IMR-90 (cell line): ENCODE measurements at regions not wholly inside any gene's neighbourhood (a gene's known extent, or its start where the extent isn't known, plus 50 kb on each side); places are given as distances from the start of the nearest gene placed in this dataset.

ENCODE experiments used
- ATAC-seq: fragments of 200-7000 bp; cut with Tn5 transposase; 2 replicates; pipeline ENCODE4 v1.9.1; 2020; ENCODE audit warnings: low read depth, mild to moderate bottlenecking, moderate library complexity
- BruUV-seq: library from RNA; stranded (reverse); fragments of 400-500 nt; replicated peaks from 2 replicates; lab custom pipeline; 2021; lab: Mats Ljungman, UMichigan
- CTCF ChIA-PET: fragments of 300-600 bp; formaldehyde crosslinking; extraction: SDS; loops from one replicate; lab custom pipeline; 2021; ENCODE audit warnings: antibody characterized with exemption; lab: Yijun Ruan, JAX
- POLR2A ChIA-PET: fragments of 300-600 bp; sonication (Branson Sonifier 250); formaldehyde crosslinking; loops from one replicate; lab custom pipeline; 2022; ENCODE audit warnings: antibody characterized with exemption; ENCODE audit not compliant: unreplicated experiment; lab: Charles Lee
- DNase-seq: peaks from one replicate; pipeline ENCODE4 v3.0.0; 2013
- H2AFZ ChIP-seq: replicated peaks from 2 replicates; pipeline ENCODE3; 2013; ENCODE audit warnings: low read length, mild to moderate bottlenecking; ENCODE audit not compliant: poor library complexity
- H2AK5ac ChIP-seq: 2 replicates; pipeline ENCODE4 v1.6.1; 2013; ENCODE audit warnings: low read depth, low read length, inconsistent platforms
- H2AK9ac ChIP-seq: replicated peaks from 2 replicates; pipeline ENCODE3; 2013; ENCODE audit warnings: mild to moderate bottlenecking, low read depth, low read length, moderate library complexity; ENCODE audit not compliant: poor library complexity
- H2BK120ac ChIP-seq: 2 replicates; pipeline ENCODE4 v1.6.1; 2013; ENCODE audit warnings: low read depth, low read length, inconsistent platforms
- H2BK15ac ChIP-seq: 3 replicates; pipeline ENCODE4 v1.6.1; 2013; ENCODE audit warnings: low read depth, low read length, inconsistent platforms
- H2BK20ac ChIP-seq: 2 replicates; pipeline ENCODE4 v1.6.1; 2013; ENCODE audit warnings: low read depth, mild to moderate bottlenecking, inconsistent platforms, low read length, moderate library complexity
- H2BK5ac ChIP-seq: 2 replicates; pipeline ENCODE4 v1.6.1; 2013; ENCODE audit warnings: mild to moderate bottlenecking, low read depth, low read length, inconsistent platforms; ENCODE audit not compliant: poor library complexity, severe bottlenecking
- H3K14ac ChIP-seq: replicated peaks from 2 replicates; pipeline ENCODE4 v1.6.1; 2013; ENCODE audit warnings: low read depth, low read length, inconsistent platforms
- H3K18ac ChIP-seq: 2 replicates; pipeline ENCODE4 v1.6.1; 2013; ENCODE audit warnings: low read depth, low read length, control low read depth
- H3K23ac ChIP-seq: 2 replicates; pipeline ENCODE4 v1.6.1; 2013; ENCODE audit warnings: low read depth, low read length, inconsistent platforms
- H3K27ac ChIP-seq: 2 replicates; pipeline ENCODE4 v1.5.1; 2013; ENCODE audit warnings: mild to moderate bottlenecking, control low read depth, low read length; ENCODE audit not compliant: insufficient read depth
- H3K27me3 ChIP-seq: 2 replicates; pipeline ENCODE4 v1.6.1; 2013; ENCODE audit warnings: low read length; ENCODE audit not compliant: control insufficient read depth, insufficient read depth
- H3K36me3 ChIP-seq: 2 replicates; pipeline ENCODE4 v1.6.1; 2013; ENCODE audit warnings: low read length, mixed read lengths; ENCODE audit not compliant: control insufficient read depth, insufficient read depth
- H3K4ac ChIP-seq: 2 replicates; pipeline ENCODE4 v1.6.1; 2013; ENCODE audit warnings: low read depth, low read length, inconsistent platforms
- H3K4me1 ChIP-seq: 2 replicates; pipeline ENCODE4 v1.6.1; 2013; ENCODE audit warnings: low read length, mixed read lengths; ENCODE audit not compliant: control insufficient read depth, insufficient read depth
- H3K4me2 ChIP-seq: 2 replicates; pipeline ENCODE4 v1.6.1; 2013; ENCODE audit warnings: low read depth, mild to moderate bottlenecking, control low read depth, low read length, moderate library complexity
- H3K4me3 ChIP-seq: 2 replicates; pipeline ENCODE4 v1.5.1; 2013; ENCODE audit warnings: low read depth, mild to moderate bottlenecking, control low read depth, low read length, moderate library complexity; ENCODE audit not compliant: insufficient read depth
- H3K56ac ChIP-seq: 2 replicates; pipeline ENCODE4 v1.6.1; 2013; ENCODE audit warnings: low read length, inconsistent platforms; ENCODE audit not compliant: insufficient read depth; ENCODE audit errors: extremely low read depth
- H3K79me1 ChIP-seq, 2 experiments: 2 replicates each; pipeline ENCODE4 v1.6.1; 2013; ENCODE audit warnings: low read length in 2 of 2, inconsistent platforms in 1 of 2, low read depth in 1 of 2
- H3K9ac ChIP-seq: 2 replicates; pipeline ENCODE4 v1.6.1; 2013; ENCODE audit warnings: low read depth, low read length, control low read depth
- H3K9me1 ChIP-seq: 2 replicates; pipeline ENCODE4 v1.6.1; 2013; ENCODE audit warnings: low read length, inconsistent platforms; ENCODE audit not compliant: insufficient read depth
- H3K9me3 ChIP-seq: 2 replicates; pipeline ENCODE4 v1.6.1; 2013; ENCODE audit warnings: low read length; ENCODE audit not compliant: control insufficient read depth, insufficient read depth
- H4K20me1 ChIP-seq: 2 replicates; pipeline ENCODE4 v1.6.1; 2013; ENCODE audit warnings: low read length, inconsistent platforms; ENCODE audit not compliant: insufficient read depth
- H4K5ac ChIP-seq: 2 replicates; pipeline ENCODE4 v1.6.1; 2013; ENCODE audit warnings: mild to moderate bottlenecking, low read depth, low read length, control low read depth
- H4K8ac ChIP-seq, 2 experiments: 2 replicates each; pipeline ENCODE4 v1.6.1; 2013; ENCODE audit warnings: low read depth in 2 of 2, low read length in 2 of 2, control low read depth in 1 of 2, inconsistent platforms in 1 of 2
- H4K91ac ChIP-seq: 2 replicates; pipeline ENCODE4 v1.6.1; 2013; ENCODE audit warnings: low read depth, low read length, inconsistent platforms; ENCODE audit not compliant: insufficient read depth
- BHLHE40 ChIP-seq: fragments of 150-350 bp; IDR thresholded peaks from 2 replicates; pipeline ENCODE4 v1.6.1; 2016; ENCODE audit warnings: mild to moderate bottlenecking, low read depth, low read length
- CEBPB ChIP-seq: IDR thresholded peaks from 2 replicates; pipeline ENCODE4 v1.6.1; 2012; ENCODE audit warnings: low read depth, low read length, improper control_type of control experiment
- CTCF ChIP-seq: conservative IDR thresholded peaks from 2 replicates; pipeline ENCODE4 v1.5.1; 2012; ENCODE audit warnings: mild to moderate bottlenecking, low read depth, low read length, improper control_type of control experiment
- ELK1 ChIP-seq: fragments of 150-350 bp; IDR thresholded peaks from 2 replicates; pipeline ENCODE4 v1.6.1; 2016; ENCODE audit warnings: low read depth, mild to moderate bottlenecking, low read length, moderate library complexity, borderline replicate concordance
- FOS ChIP-seq: fragments of 150-350 bp; IDR thresholded peaks from 2 replicates; pipeline ENCODE4 v1.6.1; 2016; ENCODE audit warnings: low read depth, low read length
- MAFK ChIP-seq: IDR thresholded peaks from 2 replicates; pipeline ENCODE4 v1.6.1; 2012; ENCODE audit warnings: low read depth, low read length, improper control_type of control experiment
- RAD21 ChIP-seq: IDR thresholded peaks from 2 replicates; pipeline ENCODE4 v1.6.1; 2012; ENCODE audit warnings: low read length, improper control_type of control experiment
- RCOR1 ChIP-seq: IDR thresholded peaks from 2 replicates; pipeline ENCODE4 v1.6.1; 2012; ENCODE audit warnings: mild to moderate bottlenecking, low read length, improper control_type of control experiment; ENCODE audit not compliant: insufficient replicate concordance
- RFX5 ChIP-seq: IDR thresholded peaks from 2 replicates; pipeline ENCODE4 v1.8.0; 2012; ENCODE audit warnings: low read depth, mild to moderate bottlenecking, low read length, moderate library complexity
- SMC3 ChIP-seq: fragments of 150-350 bp; IDR thresholded peaks from 2 replicates; pipeline ENCODE4 v1.6.1; 2016; ENCODE audit warnings: low read depth, mild to moderate bottlenecking, antibody characterized with exemption, low read length, moderate library complexity
- USF2 ChIP-seq: fragments of 150-350 bp; IDR thresholded peaks from 2 replicates; pipeline ENCODE4 v1.6.1; 2017; ENCODE audit warnings: mild to moderate bottlenecking, antibody characterized with exemption, low read length, low read depth
- WGBS, 2 experiments: methylation state at CpG; one replicate each; pipeline versions ENCODE4 v1.1.5 to v1.1.7; 2013; ENCODE audit warnings: missing lambda C conversion rate in 2 of 2; ENCODE audit not compliant: insufficient read length in 1 of 2; ENCODE audit errors: extremely low coverage in 2 of 2; 5-methylcytosine and 5-hydroxymethylcytosine counted together
- dilution Hi-C: fragments of 300-500 bp; cut with HindIII; formaldehyde crosslinking; loops from one replicate; pipeline ENCODE4 v1.14.3; 2018; ENCODE audit warnings: low sequenced_read_pairs; ENCODE audit not compliant: unreplicated experiment
- in situ Hi-C: fragments of 300-500 bp; cut with MboI; formaldehyde crosslinking; loops from 3 replicates; pipeline ENCODE4 v1.14.3; 2019; ENCODE audit warnings: low sequenced_read_pairs, inconsistent platforms, mixed read lengths
- intact Hi-C: fragments of 100-400 bp; cut with micrococcal nuclease; formaldehyde crosslinking; loops from 2 replicates; pipeline ENCODE4 v1.10.0; 2022

- in situ Hi-C loops (no loop called here), dilution Hi-C loops (no loop called here), intact Hi-C loops (no loop called here)
- H2AFZ ChIP-seq: no peak overlapping the region
- peak overlapping the region; percentile 57 for H2BK120ac ChIP-seq
- H4K8ac ChIP-seq: no peak overlapping the region
- ChIA-PET POLR2A (no interaction called here), CTCF (no interaction called here)
- TF ChIP-seq FOS: no peak
- no peak for TF ChIP-seq RAD21
- TF ChIP-seq RCOR1: no peak
- no peak for TF ChIP-seq MAFK
- no peak for TF ChIP-seq SMC3
- TF ChIP-seq CTCF: no peak
- no peak for TF ChIP-seq USF2
- no peak for TF ChIP-seq RFX5
- no peak for TF ChIP-seq ELK1
- no peak for TF ChIP-seq CEBPB
- TF ChIP-seq BHLHE40: no peak
- no peak overlapping the region for H2AK5ac ChIP-seq
- H3K4me2 ChIP-seq: no peak overlapping the region
- no peak overlapping the region for H3K23ac ChIP-seq
- H3K27me3 ChIP-seq: no peaks in the 10 kb centered on the region
- H3K4ac ChIP-seq: no peak overlapping the region
- peak overlapping the region; percentile 37; the same call in 1 of the 2 replicates for H3K14ac ChIP-seq
- no peak overlapping the region for H2AK9ac ChIP-seq
- peaks cover 3% of the 10 kb centered on the region; the same call in 1 of the 2 replicates for H3K9me1 ChIP-seq
- no peak overlapping the region for H2BK15ac ChIP-seq
- H3K36me3 ChIP-seq: no peaks in the 10 kb centered on the region
- no peak overlapping the region for H3K27ac ChIP-seq
- BruUV-seq: no TSS peak
- no peak overlapping the region for H3K9ac ChIP-seq
- no peaks in the 10 kb centered on the region for H3K79me1 ChIP-seq
- H2BK5ac ChIP-seq: no peak overlapping the region
- DNase-seq: no peak
- peak overlapping the region; percentile 6; the same call in 1 of the 2 replicates for H4K91ac ChIP-seq
- H3K4me1 ChIP-seq: peaks cover 7% of the 10 kb centered on the region
- no peaks in the 10 kb centered on the region for H3K9me3 ChIP-seq
- peak overlapping the region; percentile 9; the same call in 1 of the 2 replicates for H3K18ac ChIP-seq
- WGBS, 2 experiments: 67% methylated on average over 1 of the region's 1 CpG; no CpG with 5 or more reads in 1 of the 2 experiments
- peak overlapping the region; percentile 80; the same call in 1 of the 2 replicates for H4K5ac ChIP-seq
- H3K4me3 ChIP-seq: no peak overlapping the region
- no peak overlapping the region; the same call in 1 of the 2 replicates for H2BK20ac ChIP-seq
- ATAC-seq: no peak
- H3K56ac ChIP-seq: no peak overlapping the region
- H4K20me1 ChIP-seq: no peaks in the 10 kb centered on the region
Measured at GRCh38 chr6:145075425-145075824, 659.9 kb downstream of the EPM2A start.
